Endothelial cell of umbilical vein (primary cell): ENCODE measurements at regions not wholly inside any gene's neighbourhood (a gene's known extent, or its start where the extent isn't known, plus 50 kb on each side); places are given as distances from the start of the nearest gene placed in this dataset.

ENCODE experiments used
- BruUV-seq: library from RNA; stranded (reverse); fragments of 400-500 nt; replicated peaks from 2 replicates; lab custom pipeline; 2021; lab: Mats Ljungman, UMichigan
- CTCF ChIA-PET: fragments of 300-600, 350-600 bp; sonication (Branson Sonifier 250); formaldehyde crosslinking; loops from one replicate; lab custom pipeline; 2021; ENCODE audit warnings: antibody characterized with exemption, inconsistent platforms; lab: Charles Lee
- POLR2A ChIA-PET: fragments of 300-600, 350-600 bp; sonication (Branson Sonifier 250); formaldehyde crosslinking; loops from one replicate; lab custom pipeline; 2021; ENCODE audit warnings: antibody characterized with exemption, inconsistent platforms; lab: Charles Lee
- DNase-seq: peaks from one replicate; pipeline ENCODE4 v3.0.0-alpha.2; 2011; ENCODE audit warnings: low read depth, low spot score
- FAIRE-seq: peaks from 2 replicates; lab custom pipeline; 2011; peaks lifted over from hg19 to GRCh38; lab: Jason Lieb, UNC
- H2AFZ ChIP-seq: 2 replicates; pipeline ENCODE4 v1.6.0; 2012; ENCODE audit warnings: low read depth, low read length, control low read depth, inconsistent platforms
- H3K27ac ChIP-seq: 2 replicates; pipeline ENCODE4 v1.5.1; 2011; ENCODE audit warnings: low read depth, mild to moderate bottlenecking, control low read depth, low read length, moderate library complexity; ENCODE audit not compliant: insufficient read depth
- H3K27me3 ChIP-seq, 2 experiments: 2 replicates each; pipeline versions ENCODE4 v1.6.0 to v1.6.1; 2011; ENCODE audit warnings: low read length in 2 of 2, mixed read lengths in 1 of 2; ENCODE audit not compliant: control insufficient read depth in 2 of 2, insufficient read depth in 2 of 2
- H3K36me3 ChIP-seq, 2 experiments: 2 replicates in 1 of 2; 3 replicates in 1 of 2; pipeline ENCODE4 v1.5.1; 2011; ENCODE audit warnings: low read length in 2 of 2, mild to moderate bottlenecking in 1 of 2, moderate library complexity in 1 of 2; ENCODE audit not compliant: control insufficient read depth in 2 of 2, insufficient read depth in 2 of 2; ENCODE audit errors: extremely low read depth in 1 of 2
- H3K4me1 ChIP-seq: 3 replicates; pipeline ENCODE4 v1.5.1; 2011; ENCODE audit warnings: mild to moderate bottlenecking, low read length; ENCODE audit not compliant: control insufficient read depth, insufficient read depth; ENCODE audit errors: extremely low read depth
- H3K4me2 ChIP-seq: 2 replicates; pipeline ENCODE4 v1.6.1; 2011; ENCODE audit warnings: low read length, control low read depth, mixed read lengths; ENCODE audit not compliant: insufficient read depth
- H3K4me3 ChIP-seq, 3 experiments: fragments of 200-600 bp in 1 of 3; sonication (generic), shearing (Covaris generic) in 1 of 3; replicated peaks in 1 of 3; 2 replicates each; pipeline ENCODE4 v1.5.1; 2011 to 2016; ENCODE audit warnings: control low read depth in 3 of 3, low read length in 3 of 3, mild to moderate bottlenecking in 2 of 3, inconsistent platforms in 1 of 3, low read depth in 1 of 3, moderate library complexity in 1 of 3; ENCODE audit not compliant: insufficient read depth in 1 of 3
- H3K79me2 ChIP-seq: 2 replicates; pipeline ENCODE4 v1.6.0; 2012; ENCODE audit warnings: low read length, inconsistent platforms; ENCODE audit not compliant: control insufficient read depth, insufficient read depth
- H3K9ac ChIP-seq: replicated peaks from 2 replicates; pipeline ENCODE3; 2011; ENCODE audit warnings: low read length, control low read depth; ENCODE audit not compliant: insufficient read depth; ENCODE audit errors: extremely low read depth
- H3K9me1 ChIP-seq: replicated peaks from 3 replicates; pipeline ENCODE4 v1.6.0; 2011; ENCODE audit warnings: mild to moderate bottlenecking, low read length; ENCODE audit not compliant: control insufficient read depth, insufficient read depth; ENCODE audit errors: extremely low read depth
- H3K9me3 ChIP-seq: replicated peaks from 2 replicates; pipeline ENCODE4 v1.5.1; 2012; ENCODE audit warnings: low read length, inconsistent platforms; ENCODE audit not compliant: control insufficient read depth, insufficient read depth
- H4K20me1 ChIP-seq: replicated peaks from 2 replicates; pipeline ENCODE3; 2011; ENCODE audit warnings: mild to moderate bottlenecking, low read length; ENCODE audit not compliant: control insufficient read depth, insufficient read depth; ENCODE audit errors: extremely low read depth
- CTCF ChIP-seq, 2 donors: IDR thresholded peaks; 1 replicate in 1 of 2; 2 replicates in 1 of 2; pipeline ENCODE4 v1.5.1; 2011; ENCODE audit warnings: low read length in 2 of 2, mild to moderate bottlenecking in 2 of 2, moderate library complexity in 2 of 2, control low read depth in 1 of 2, inconsistent platforms in 1 of 2, low read depth in 1 of 2; ENCODE audit not compliant: insufficient read depth in 1 of 2; ENCODE audit errors: extremely low read depth in 1 of 2
- EZH2 ChIP-seq: IDR thresholded peaks from 2 replicates; pipeline ENCODE4 v1.6.1; 2012; ENCODE audit warnings: borderline replicate concordance, low read depth, mild to moderate bottlenecking, moderate library complexity, low read length, inconsistent platforms; ENCODE audit not compliant: severe bottlenecking
- FOS ChIP-seq: IDR thresholded peaks from 2 replicates; pipeline ENCODE4 v1.6.1; 2011; ENCODE audit warnings: mild to moderate bottlenecking, low read length, moderate library complexity, borderline replicate concordance; ENCODE audit not compliant: insufficient read depth
- GATA2 ChIP-seq: IDR thresholded peaks from 2 replicates; pipeline ENCODE4 v1.7.0; 2011; ENCODE audit warnings: low read depth, mild to moderate bottlenecking, moderate library complexity, mixed read lengths, low read length; ENCODE audit not compliant: insufficient read length, insufficient read depth
- JUN ChIP-seq: IDR thresholded peaks from 2 replicates; pipeline ENCODE4 v1.6.1; 2011; ENCODE audit warnings: borderline replicate concordance, low read depth; ENCODE audit not compliant: insufficient read length, insufficient read depth
- MYC ChIP-seq: IDR thresholded peaks from one replicate; pipeline ENCODE4 v1.6.1; 2011; ENCODE audit warnings: mild to moderate bottlenecking, low read depth, low read length
- POLR2A ChIP-seq: IDR thresholded peaks from 2 replicates; pipeline ENCODE4 v1.6.1; 2012; ENCODE audit warnings: low read depth, mild to moderate bottlenecking, control low read depth, low read length
- POLR2AphosphoS5 ChIP-seq: IDR thresholded peaks from 2 replicates; pipeline ENCODE4 v1.6.1; 2012; ENCODE audit warnings: low read depth, mild to moderate bottlenecking, control low read depth, low read length, moderate library complexity; ENCODE audit not compliant: insufficient read depth
- dilution Hi-C: fragments of 300-500 bp; cut with MboI; formaldehyde crosslinking; loops from one replicate; pipeline ENCODE4 v1.15.0; 2019; ENCODE audit warnings: low sequenced_read_pairs; ENCODE audit not compliant: extremely low pct_ligation_motif_present
- intact Hi-C: fragments of 100-400 bp; cut with micrococcal nuclease; formaldehyde crosslinking; loops from one replicate; pipeline ENCODE4 v1.10.0; 2022
- TF ChIP-seq, protein P1 (sequence below): IDR thresholded peaks from 2 replicates; pipeline ENCODE4 v1.6.1; 2011; ENCODE audit not compliant: insufficient read depth, insufficient read length

DNA sequence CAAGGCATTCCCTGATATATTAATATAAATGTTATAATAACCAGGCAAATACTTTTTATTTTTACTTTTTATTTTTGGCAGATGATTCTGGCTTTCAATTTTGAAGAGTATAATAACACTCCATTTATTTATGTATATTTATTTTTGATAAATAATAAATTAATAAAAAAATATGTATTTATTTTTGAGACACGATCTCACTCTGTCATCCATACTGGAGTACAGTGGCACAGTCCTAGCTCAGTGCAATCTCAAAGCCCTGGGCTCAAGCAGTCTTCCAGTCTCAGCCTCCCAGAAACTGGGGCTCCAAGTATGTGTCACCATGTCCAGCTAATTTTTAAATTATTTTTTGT, 93.4 kb upstream of the ITGA6 start:
- no peaks in the 10 kb centered on the region for H3K36me3 ChIP-seq

More for the DNA sequence above, 93.4 kb upstream of the ITGA6 start:
- intact Hi-C loops = no loop called here
- Histone ChIP-seq H3K4me2 (no peak overlapping the region), H3K79me2 (no peaks in the 10 kb centered on the region), H3K4me1 (peaks cover 7% of the 10 kb centered on the region), H3K9me3 (no peaks in the 10 kb centered on the region), H4K20me1 (no peaks in the 10 kb centered on the region), H3K9me1 (no peaks in the 10 kb centered on the region), H3K9ac (no peak overlapping the region), H2AFZ (no peak overlapping the region), H3K27ac (no peak overlapping the region), H3K4me3 (no peak overlapping the region), H3K27me3 (no peaks in the 10 kb centered on the region)
- dilution Hi-C loops = no loop called here
- BruUV-seq = no TSS peak
- no peak for FAIRE-seq
- no peak for TF ChIP-seq POLR2A
- TF ChIP-seq CTCF (IDR thresholded peaks at IDR 0.05; ENCODE audit: extremely low read depth in 1 of 2, insufficient read depth in 1 of 2, low read depth in 1 of 2, low read length in 2 of 2) = no peak
- no peak for TF ChIP-seq GATA2
- TF ChIP-seq EZH2 = no peak
- no peak for TF ChIP-seq FOS
- no peak for TF ChIP-seq POLR2AphosphoS5
- no peak for TF ChIP-seq JUN
- TF ChIP-seq, protein P1, sequence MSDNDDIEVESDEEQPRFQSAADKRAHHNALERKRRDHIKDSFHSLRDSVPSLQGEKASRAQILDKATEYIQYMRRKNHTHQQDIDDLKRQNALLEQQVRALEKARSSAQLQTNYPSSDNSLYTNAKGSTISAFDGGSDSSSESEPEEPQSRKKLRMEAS = no peak
- TF ChIP-seq MYC = no peak
- ChIA-PET POLR2A (no interaction called here), CTCF (no interaction called here)
- no peak for DNase-seq
